ENCODE measurements at regions not wholly inside any gene's neighbourhood (a gene's known extent, or its start where the extent isn't known, plus 50 kb on each side); places are given as distances from the start of the nearest gene placed in this dataset.

DNA sequence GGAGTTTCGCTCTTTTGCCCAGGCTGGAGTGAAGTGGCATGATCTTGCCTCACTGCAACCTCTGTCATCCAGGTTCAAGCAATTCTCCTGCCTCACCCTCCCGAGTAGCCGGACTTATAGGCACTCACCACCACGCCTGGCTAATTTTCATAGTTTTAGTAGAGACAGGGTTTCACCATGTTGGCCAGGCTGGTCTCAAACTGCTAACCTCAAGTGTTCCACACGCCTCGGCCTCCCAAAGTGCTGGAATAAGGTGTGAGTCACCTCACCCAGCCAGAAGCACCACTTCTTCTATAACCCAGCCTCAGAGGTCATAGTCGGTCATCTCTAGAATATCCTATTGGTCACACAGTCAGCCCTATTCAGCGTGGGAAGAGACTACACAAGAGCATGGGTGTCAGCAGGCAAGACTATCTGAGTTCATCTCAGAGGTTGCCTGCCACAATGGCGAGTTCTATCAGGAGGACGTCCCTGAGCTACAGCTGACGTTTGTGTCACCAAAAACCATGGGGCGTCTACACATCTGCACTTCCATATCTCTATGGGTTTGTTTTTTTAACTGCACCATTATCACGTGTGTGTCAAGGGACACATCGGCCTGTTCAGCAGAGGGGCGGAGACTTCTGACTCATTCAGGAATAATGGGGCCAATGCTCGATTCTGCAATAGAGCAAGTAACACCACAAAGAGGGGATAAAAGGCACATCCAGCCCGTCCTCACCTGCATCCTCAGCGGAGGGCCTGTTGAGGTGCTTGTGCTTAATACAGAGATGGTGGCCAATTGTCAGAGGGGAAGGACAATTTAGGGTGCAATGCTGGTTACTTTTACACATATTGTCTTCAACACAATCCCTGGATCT, 256.3 kb upstream of the IRF2BP2 start (continued):
- TF ChIP-seq, protein P1, sequence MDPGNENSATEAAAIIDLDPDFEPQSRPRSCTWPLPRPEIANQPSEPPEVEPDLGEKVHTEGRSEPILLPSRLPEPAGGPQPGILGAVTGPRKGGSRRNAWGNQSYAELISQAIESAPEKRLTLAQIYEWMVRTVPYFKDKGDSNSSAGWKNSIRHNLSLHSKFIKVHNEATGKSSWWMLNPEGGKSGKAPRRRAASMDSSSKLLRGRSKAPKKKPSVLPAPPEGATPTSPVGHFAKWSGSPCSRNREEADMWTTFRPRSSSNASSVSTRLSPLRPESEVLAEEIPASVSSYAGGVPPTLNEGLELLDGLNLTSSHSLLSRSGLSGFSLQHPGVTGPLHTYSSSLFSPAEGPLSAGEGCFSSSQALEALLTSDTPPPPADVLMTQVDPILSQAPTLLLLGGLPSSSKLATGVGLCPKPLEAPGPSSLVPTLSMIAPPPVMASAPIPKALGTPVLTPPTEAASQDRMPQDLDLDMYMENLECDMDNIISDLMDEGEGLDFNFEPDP (CRISPR knock-in tag; IDR thresholded peaks at IDR 0.05), result no peak
- TF ChIP-seq, protein P2, sequence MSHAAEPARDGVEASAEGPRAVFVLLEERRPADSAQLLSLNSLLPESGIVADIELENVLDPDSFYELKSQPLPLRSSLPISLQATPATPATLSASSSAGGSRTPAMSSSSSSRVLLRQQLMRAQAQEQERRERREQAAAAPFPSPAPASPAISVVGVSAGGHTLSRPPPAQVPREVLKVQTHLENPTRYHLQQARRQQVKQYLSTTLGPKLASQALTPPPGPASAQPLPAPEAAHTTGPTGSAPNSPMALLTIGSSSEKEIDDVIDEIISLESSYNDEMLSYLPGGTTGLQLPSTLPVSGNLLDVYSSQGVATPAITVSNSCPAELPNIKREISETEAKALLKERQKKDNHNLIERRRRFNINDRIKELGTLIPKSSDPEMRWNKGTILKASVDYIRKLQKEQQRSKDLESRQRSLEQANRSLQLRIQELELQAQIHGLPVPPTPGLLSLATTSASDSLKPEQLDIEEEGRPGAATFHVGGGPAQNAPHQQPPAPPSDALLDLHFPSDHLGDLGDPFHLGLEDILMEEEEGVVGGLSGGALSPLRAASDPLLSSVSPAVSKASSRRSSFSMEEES (CRISPR knock-in tag; IDR thresholded peaks at IDR 0.05), result peak; percentile 66; the same call in 1 of the 2 replicates
- TF ChIP-seq ZNF77 (CRISPR knock-in tag; IDR thresholded peaks at IDR 0.05) (no peak), ZNF311 (CRISPR knock-in tag; IDR thresholded peaks at IDR 0.05) (no peak), ZNF197 (CRISPR knock-in tag; IDR thresholded peaks at IDR 0.05; ENCODE audit: low read depth) (peak; percentile 83; the same call in 1 of the 2 replicates), ATF7 (IDR thresholded peaks at IDR 0.05) (peak; percentile 97), CBX1 (IDR thresholded peaks at IDR 0.05; ENCODE audit: low read depth) (no peak; the same call in none of the 2 replicates), YBX1 (IDR thresholded peaks at IDR 0.05) (no peak), SP1 (CRISPR knock-in tag; IDR thresholded peaks at IDR 0.05) (peak; percentile 87), CHD1 (IDR thresholded peaks at IDR 0.05; ENCODE audit: low read length) (no peak), SRSF7 (optimal IDR thresholded peaks at IDR 0.05; ENCODE audit: low read depth, low read length) (no peak), PCBP1 (IDR thresholded peaks at IDR 0.05; ENCODE audit: low read depth, low read length, poor library complexity, severe bottlenecking) (no peak)
- TF ChIP-seq, protein P3, sequence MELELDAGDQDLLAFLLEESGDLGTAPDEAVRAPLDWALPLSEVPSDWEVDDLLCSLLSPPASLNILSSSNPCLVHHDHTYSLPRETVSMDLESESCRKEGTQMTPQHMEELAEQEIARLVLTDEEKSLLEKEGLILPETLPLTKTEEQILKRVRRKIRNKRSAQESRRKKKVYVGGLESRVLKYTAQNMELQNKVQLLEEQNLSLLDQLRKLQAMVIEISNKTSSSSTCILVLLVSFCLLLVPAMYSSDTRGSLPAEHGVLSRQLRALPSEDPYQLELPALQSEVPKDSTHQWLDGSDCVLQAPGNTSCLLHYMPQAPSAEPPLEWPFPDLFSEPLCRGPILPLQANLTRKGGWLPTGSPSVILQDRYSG (tag; conservative IDR thresholded peaks at IDR 0.05; ENCODE audit: low read depth), result peak; percentile 82
- TF ChIP-seq, protein P4, sequence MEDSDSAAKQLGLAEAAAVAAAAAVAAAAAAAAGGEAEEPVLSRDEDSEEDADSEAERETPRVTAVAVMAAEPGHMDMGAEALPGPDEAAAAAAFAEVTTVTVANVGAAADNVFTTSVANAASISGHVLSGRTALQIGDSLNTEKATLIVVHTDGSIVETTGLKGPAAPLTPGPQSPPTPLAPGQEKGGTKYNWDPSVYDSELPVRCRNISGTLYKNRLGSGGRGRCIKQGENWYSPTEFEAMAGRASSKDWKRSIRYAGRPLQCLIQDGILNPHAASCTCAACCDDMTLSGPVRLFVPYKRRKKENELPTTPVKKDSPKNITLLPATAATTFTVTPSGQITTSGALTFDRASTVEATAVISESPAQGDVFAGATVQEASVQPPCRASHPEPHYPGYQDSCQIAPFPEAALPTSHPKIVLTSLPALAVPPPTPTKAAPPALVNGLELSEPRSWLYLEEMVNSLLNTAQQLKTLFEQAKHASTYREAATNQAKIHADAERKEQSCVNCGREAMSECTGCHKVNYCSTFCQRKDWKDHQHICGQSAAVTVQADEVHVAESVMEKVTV (CRISPR knock-in tag; IDR thresholded peaks at IDR 0.05), result no peak
- TF ChIP-seq, protein P5, sequence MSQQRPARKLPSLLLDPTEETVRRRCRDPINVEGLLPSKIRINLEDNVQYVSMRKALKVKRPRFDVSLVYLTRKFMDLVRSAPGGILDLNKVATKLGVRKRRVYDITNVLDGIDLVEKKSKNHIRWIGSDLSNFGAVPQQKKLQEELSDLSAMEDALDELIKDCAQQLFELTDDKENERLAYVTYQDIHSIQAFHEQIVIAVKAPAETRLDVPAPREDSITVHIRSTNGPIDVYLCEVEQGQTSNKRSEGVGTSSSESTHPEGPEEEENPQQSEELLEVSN (IDR thresholded peaks at IDR 0.05; ENCODE audit: borderline replicate concordance in 1 of 2, extremely low read depth in 1 of 2, insufficient read depth in 1 of 2, insufficient read length in 1 of 2, low read depth in 1 of 2, low read length in 1 of 2, poor library complexity in 1 of 2, severe bottlenecking in 1 of 2), result peak; percentile 67 to 77
- TF ChIP-seq, protein P6, sequence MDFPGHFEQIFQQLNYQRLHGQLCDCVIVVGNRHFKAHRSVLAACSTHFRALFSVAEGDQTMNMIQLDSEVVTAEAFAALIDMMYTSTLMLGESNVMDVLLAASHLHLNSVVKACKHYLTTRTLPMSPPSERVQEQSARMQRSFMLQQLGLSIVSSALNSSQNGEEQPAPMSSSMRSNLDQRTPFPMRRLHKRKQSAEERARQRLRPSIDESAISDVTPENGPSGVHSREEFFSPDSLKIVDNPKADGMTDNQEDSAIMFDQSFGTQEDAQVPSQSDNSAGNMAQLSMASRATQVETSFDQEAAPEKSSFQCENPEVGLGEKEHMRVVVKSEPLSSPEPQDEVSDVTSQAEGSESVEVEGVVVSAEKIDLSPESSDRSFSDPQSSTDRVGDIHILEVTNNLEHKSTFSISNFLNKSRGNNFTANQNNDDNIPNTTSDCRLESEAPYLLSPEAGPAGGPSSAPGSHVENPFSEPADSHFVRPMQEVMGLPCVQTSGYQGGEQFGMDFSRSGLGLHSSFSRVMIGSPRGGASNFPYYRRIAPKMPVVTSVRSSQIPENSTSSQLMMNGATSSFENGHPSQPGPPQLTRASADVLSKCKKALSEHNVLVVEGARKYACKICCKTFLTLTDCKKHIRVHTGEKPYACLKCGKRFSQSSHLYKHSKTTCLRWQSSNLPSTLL (IDR thresholded peaks at IDR 0.05), result no peak

Data from K562 (cell line).